NB4 (cell line): ENCODE measurements at regions not wholly inside any gene's neighbourhood (a gene's known extent, or its start where the extent isn't known, plus 50 kb on each side); places are given as distances from the start of the nearest gene placed in this dataset.

Experiments used
- POLR2A ChIP-seq: IDR thresholded peaks from 2 replicates; pipeline ENCODE4 v1.6.1; 2011; ENCODE audit warnings: mild to moderate bottlenecking; ENCODE audit not compliant: insufficient read length; ENCODE audit errors: extremely low read depth
- TF ChIP-seq, protein P1 (sequence below): IDR thresholded peaks from one replicate; pipeline ENCODE4 v1.5.1; 2012; ENCODE audit warnings: low read depth, low read length

DNA sequence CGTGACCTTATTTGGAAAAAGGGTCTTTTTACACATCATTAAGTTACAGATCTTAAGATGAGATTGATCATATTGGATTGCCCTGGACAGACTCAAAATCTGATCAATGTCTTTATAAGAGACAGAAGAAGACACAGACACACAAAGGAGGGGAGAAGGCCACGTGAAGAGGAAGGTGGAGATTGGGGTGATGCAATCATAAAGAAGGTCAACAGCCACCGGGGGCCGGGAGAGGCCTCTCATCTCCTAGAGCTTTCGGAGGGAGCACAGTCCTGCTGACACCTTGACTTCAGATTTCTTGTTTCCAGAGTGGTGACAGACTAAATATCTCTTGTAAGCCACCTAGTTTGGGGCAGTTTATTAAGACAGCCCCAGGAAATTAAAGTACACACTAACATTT is 204.6 kb upstream of the CSF3R start:
- TF ChIP-seq POLR2A = no peak
- TF ChIP-seq, protein P1, sequence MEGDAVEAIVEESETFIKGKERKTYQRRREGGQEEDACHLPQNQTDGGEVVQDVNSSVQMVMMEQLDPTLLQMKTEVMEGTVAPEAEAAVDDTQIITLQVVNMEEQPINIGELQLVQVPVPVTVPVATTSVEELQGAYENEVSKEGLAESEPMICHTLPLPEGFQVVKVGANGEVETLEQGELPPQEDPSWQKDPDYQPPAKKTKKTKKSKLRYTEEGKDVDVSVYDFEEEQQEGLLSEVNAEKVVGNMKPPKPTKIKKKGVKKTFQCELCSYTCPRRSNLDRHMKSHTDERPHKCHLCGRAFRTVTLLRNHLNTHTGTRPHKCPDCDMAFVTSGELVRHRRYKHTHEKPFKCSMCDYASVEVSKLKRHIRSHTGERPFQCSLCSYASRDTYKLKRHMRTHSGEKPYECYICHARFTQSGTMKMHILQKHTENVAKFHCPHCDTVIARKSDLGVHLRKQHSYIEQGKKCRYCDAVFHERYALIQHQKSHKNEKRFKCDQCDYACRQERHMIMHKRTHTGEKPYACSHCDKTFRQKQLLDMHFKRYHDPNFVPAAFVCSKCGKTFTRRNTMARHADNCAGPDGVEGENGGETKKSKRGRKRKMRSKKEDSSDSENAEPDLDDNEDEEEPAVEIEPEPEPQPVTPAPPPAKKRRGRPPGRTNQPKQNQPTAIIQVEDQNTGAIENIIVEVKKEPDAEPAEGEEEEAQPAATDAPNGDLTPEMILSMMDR = no peak
